ENCODE measurements at regions not wholly inside any gene's neighbourhood (a gene's known extent, or its start where the extent isn't known, plus 50 kb on each side); places are given as distances from the start of the nearest gene placed in this dataset.

- TF ChIP-seq, protein P1, sequence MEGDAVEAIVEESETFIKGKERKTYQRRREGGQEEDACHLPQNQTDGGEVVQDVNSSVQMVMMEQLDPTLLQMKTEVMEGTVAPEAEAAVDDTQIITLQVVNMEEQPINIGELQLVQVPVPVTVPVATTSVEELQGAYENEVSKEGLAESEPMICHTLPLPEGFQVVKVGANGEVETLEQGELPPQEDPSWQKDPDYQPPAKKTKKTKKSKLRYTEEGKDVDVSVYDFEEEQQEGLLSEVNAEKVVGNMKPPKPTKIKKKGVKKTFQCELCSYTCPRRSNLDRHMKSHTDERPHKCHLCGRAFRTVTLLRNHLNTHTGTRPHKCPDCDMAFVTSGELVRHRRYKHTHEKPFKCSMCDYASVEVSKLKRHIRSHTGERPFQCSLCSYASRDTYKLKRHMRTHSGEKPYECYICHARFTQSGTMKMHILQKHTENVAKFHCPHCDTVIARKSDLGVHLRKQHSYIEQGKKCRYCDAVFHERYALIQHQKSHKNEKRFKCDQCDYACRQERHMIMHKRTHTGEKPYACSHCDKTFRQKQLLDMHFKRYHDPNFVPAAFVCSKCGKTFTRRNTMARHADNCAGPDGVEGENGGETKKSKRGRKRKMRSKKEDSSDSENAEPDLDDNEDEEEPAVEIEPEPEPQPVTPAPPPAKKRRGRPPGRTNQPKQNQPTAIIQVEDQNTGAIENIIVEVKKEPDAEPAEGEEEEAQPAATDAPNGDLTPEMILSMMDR (optimal IDR thresholded peaks at IDR 0.05 in 1 of 3, IDR thresholded peaks at IDR 0.05 in 1 of 3, conservative IDR thresholded peaks at IDR 0.05 in 1 of 3; ENCODE audit: extremely low read depth in 1 of 3, insufficient read depth in 2 of 3, low read length in 3 of 3): no peak
- TF ChIP-seq EZH2 (IDR thresholded peaks at IDR 0.05; ENCODE audit: low read length): no peak
- H3K9me1 ChIP-seq (ENCODE audit: control insufficient read depth, extremely low read depth, insufficient read depth, low read length): no peaks in the 10 kb centered on the region
- no peak for FAIRE-seq
- H2AFZ ChIP-seq (ENCODE audit: control insufficient read depth, low read length): no peak overlapping the region
- H3K4me3 ChIP-seq (ENCODE audit: control insufficient read depth in 2 of 3, extremely low read depth in 1 of 3, insufficient read depth in 2 of 3, low read depth in 1 of 3, low read length in 3 of 3): no peak overlapping the region
- no peak overlapping the region for H3K27ac ChIP-seq (ENCODE audit: control insufficient read depth, insufficient read depth, low read length)
- DNase-seq (ENCODE audit: low read depth, low spot score): no peak
- no peaks in the 10 kb centered on the region for H3K27me3 ChIP-seq (ENCODE audit: control insufficient read depth, extremely low read depth, insufficient read depth, low read length)
- H3K9ac ChIP-seq (ENCODE audit: control insufficient read depth, extremely low read depth, insufficient read depth, low read length): no peak overlapping the region
- H3K9me3 ChIP-seq (ENCODE audit: control insufficient read depth, low read depth, low read length): no peaks in the 10 kb centered on the region
- dilution Hi-C loops (cut with MboI; ENCODE audit: extremely low pct_ligation_motif_present, low sequenced_read_pairs): no loop called here
- no peaks in the 10 kb centered on the region for H3K79me2 ChIP-seq (ENCODE audit: control insufficient read depth, insufficient read depth, low read length)
- no peak overlapping the region for H3K4me2 ChIP-seq (ENCODE audit: control insufficient read depth, extremely low read depth, insufficient read depth, low read depth, low read length)
- no peaks in the 10 kb centered on the region for H3K4me1 ChIP-seq (ENCODE audit: control insufficient read depth, extremely low read depth, insufficient read depth, low read length)
- H3K36me3 ChIP-seq (ENCODE audit: control insufficient read depth in 2 of 2, extremely low read depth in 1 of 2, insufficient read depth in 2 of 2, low read length in 2 of 2): no peaks in the 10 kb centered on the region
- no peaks in the 10 kb centered on the region for H4K20me1 ChIP-seq (ENCODE audit: control insufficient read depth, extremely low read depth, insufficient read depth, low read length)
Observed at GRCh38 chr16:5234295-5235050, 136.9 kb upstream of the EEF2KMT start.

- Histone ChIP-seq H3K36me3 (ENCODE audit: control insufficient read depth in 2 of 2, extremely low read depth in 1 of 2, insufficient read depth in 2 of 2, low read length in 2 of 2) (no peaks in the 10 kb centered on the region), H3K4me1 (ENCODE audit: control insufficient read depth, extremely low read depth, insufficient read depth, low read length) (no peaks in the 10 kb centered on the region), H3K4me2 (ENCODE audit: control insufficient read depth, extremely low read depth, insufficient read depth, low read depth, low read length) (no peak overlapping the region), H3K27ac (ENCODE audit: control insufficient read depth, insufficient read depth, low read length) (no peak overlapping the region), H3K4me3 (ENCODE audit: control insufficient read depth in 2 of 3, extremely low read depth in 1 of 3, insufficient read depth in 2 of 3, low read depth in 1 of 3, low read length in 3 of 3) (no peak overlapping the region), H3K9ac (ENCODE audit: control insufficient read depth, extremely low read depth, insufficient read depth, low read length) (no peak overlapping the region), H3K9me1 (ENCODE audit: control insufficient read depth, extremely low read depth, insufficient read depth, low read length) (no peaks in the 10 kb centered on the region), H4K20me1 (ENCODE audit: control insufficient read depth, extremely low read depth, insufficient read depth, low read length) (no peaks in the 10 kb centered on the region), H3K79me2 (ENCODE audit: control insufficient read depth, insufficient read depth, low read length) (no peaks in the 10 kb centered on the region), H3K27me3 (ENCODE audit: control insufficient read depth, extremely low read depth, insufficient read depth, low read length) (no peaks in the 10 kb centered on the region), H2AFZ (ENCODE audit: control insufficient read depth, low read length) (no peak overlapping the region), H3K9me3 (ENCODE audit: control insufficient read depth, low read depth, low read length) (no peaks in the 10 kb centered on the region)
- dilution Hi-C loops (cut with MboI; ENCODE audit: extremely low pct_ligation_motif_present, low sequenced_read_pairs): no loop called here
- TF ChIP-seq, protein P1 (optimal IDR thresholded peaks at IDR 0.05 in 1 of 3, IDR thresholded peaks at IDR 0.05 in 1 of 3, conservative IDR thresholded peaks at IDR 0.05 in 1 of 3; ENCODE audit: extremely low read depth in 1 of 3, insufficient read depth in 2 of 3, low read length in 3 of 3): no peak
- no peak for TF ChIP-seq EZH2 (IDR thresholded peaks at IDR 0.05; ENCODE audit: low read length)
- DNase-seq (ENCODE audit: low read depth, low spot score): no peak
- no peak for FAIRE-seq
Observed at GRCh38 chr16:5231246-5231759, 133.7 kb upstream of the EEF2KMT start.

All from keratinocyte (primary cell).